ENCODE measurements at regions not wholly inside any gene's neighbourhood (a gene's known extent, or its start where the extent isn't known, plus 50 kb on each side); places are given as distances from the start of the nearest gene placed in this dataset.
"Not testable (repeated sequence)": the region's sequence is repeated elsewhere in the genome, so short reads cannot be mapped to it uniquely, and the experiment has no call there.

- ATAC-seq = no peak
Measured at GRCh38 chr1:238468068-238468467, 577.3 kb upstream of the ZP4 start.

GRCh38 chr1:238466459-238466858 is 575.7 kb upstream of the ZP4 start:
- DNase-seq (ENCODE audit: low spot score) = no peak
- no peak for ATAC-seq
- intact Hi-C loops (cut with DNase I) = no loop called here

More at GRCh38 chr1:238468068-238468467, 577.3 kb upstream of the ZP4 start:
- intact Hi-C loops (cut with DNase I) = no loop called here
- no peak for DNase-seq (ENCODE audit: low spot score)

DNA sequence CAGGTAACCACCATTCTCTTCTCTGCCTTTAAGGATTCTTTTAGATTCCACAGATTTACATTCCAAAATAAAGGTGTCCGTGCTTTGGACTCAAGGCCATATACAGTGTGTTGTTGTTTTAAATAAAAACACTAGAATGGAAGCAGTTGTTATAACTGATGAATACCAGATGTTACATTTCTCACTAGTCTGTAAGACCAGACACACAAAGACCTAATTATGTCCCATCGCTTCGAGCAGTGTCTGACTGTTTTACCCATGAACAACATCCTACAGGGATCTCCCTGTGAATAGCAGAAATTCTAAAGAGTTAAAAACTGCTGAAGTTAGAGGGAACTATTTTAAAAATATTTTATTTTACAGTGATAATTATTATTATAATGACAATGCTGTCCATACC is 574.7 kb upstream of the ZP4 start:
- ATAC-seq (no peak), DNase-seq (ENCODE audit: low spot score) (no peak)
- intact Hi-C loops (cut with DNase I) = no loop called here

GRCh38 chr1:238458899-238459298 is 568.2 kb upstream of the ZP4 start:
- ATAC-seq (no peak), DNase-seq (ENCODE audit: low spot score) (no peak)
- intact Hi-C loops (cut with DNase I) = no loop called here

- intact Hi-C loops (cut with DNase I) = no loop called here
- no peak for DNase-seq (ENCODE audit: low spot score)
Measured at GRCh38 chr1:238457610-238458009, 566.9 kb upstream of the ZP4 start.

DNA sequence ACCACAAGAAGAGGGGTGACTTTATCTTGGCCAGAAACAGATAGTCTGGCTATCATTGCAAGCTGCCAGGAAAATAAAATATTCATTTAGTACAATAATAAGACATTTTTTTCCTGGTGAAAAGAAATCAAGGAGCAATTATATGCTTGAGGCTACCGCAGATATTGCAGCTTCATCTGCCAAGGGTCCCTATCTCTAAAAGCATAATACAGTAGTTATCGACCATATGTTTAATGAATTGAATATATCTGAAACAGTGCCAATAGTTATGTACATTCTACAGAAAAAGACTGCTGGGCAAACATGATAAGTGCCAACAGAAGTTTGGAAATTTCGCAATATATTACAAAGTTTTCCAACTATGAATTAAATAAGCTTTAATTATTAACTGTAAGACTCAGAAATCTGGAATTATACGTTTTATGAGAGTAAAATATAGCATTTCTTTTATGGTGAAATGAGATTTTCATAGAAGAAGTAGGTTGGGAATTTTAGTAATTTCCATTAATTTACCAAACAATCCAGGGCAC is 561.1 kb upstream of the ZP4 start:
- intact Hi-C loops (cut with DNase I) = no loop called here
- DNase-seq (ENCODE audit: low spot score) = no peak
- no peak for ATAC-seq

More at GRCh38 chr1:238457610-238458009, 566.9 kb upstream of the ZP4 start:
- no peak for ATAC-seq

DNA sequence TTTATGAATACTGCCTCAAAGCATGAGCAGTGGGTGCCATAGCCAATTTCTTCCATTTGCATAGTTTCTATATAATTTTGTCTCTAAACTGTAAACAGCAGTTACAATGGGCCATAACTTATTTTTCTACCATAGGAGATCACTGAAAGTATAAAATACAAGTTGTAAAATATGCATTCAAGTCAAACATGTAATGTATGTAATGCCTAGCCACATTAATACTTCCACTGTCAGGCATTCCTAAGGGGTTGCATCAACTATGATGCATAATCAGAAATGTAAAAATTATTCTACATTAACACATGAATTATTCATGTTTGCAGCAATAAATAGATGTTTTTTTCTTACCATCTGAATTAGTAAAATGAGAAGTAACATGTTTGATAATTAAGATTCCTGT is 560.3 kb upstream of the ZP4 start:
- intact Hi-C loops (cut with DNase I) = no loop called here
- no peak for DNase-seq (ENCODE audit: low spot score)
- no peak for ATAC-seq

DNA sequence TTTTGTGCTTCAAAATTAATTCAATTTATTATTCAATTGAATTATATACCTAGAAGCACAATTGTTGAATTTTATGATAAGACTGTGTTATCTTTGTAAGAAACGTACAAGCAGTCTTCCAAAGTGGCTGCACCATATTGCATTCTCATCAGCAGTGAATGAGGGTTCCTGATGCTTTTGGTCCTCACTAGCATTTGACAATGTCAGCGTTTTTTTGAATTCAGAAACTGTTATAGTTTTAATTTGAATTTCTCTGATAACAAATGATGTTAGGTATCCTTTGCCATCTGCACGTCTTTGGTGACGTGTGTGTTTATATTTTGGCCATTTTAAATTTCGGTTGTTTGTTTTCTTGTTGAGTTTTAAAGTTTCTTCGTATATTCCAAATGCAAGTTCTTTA is 553.0 kb upstream of the ZP4 start:
- DNase-seq (ENCODE audit: low spot score) (no peak), ATAC-seq (no peak)
- intact Hi-C loops (cut with DNase I) = no loop called here

- intact Hi-C loops (cut with DNase I) = no loop called here
- ATAC-seq (no peak), DNase-seq (ENCODE audit: low spot score) (no peak)
Measured at GRCh38 chr1:238439511-238439910, 548.8 kb upstream of the ZP4 start.

- DNase-seq (ENCODE audit: low spot score) (no peak), ATAC-seq (no peak)
- intact Hi-C loops (cut with DNase I) = no loop called here
Measured at GRCh38 chr1:238438311-238439270, 547.9 kb upstream of the ZP4 start.

GRCh38 chr1:238429703-238430102 is 539.0 kb upstream of the ZP4 start:
- DNase-seq (ENCODE audit: low spot score); intact Hi-C loops (cut with DNase I); ATAC-seq: not testable (repeated sequence)

GRCh38 chr1:238419209-238419608 is 528.5 kb upstream of the ZP4 start:
- no peak for DNase-seq (ENCODE audit: low spot score)
- no peak for ATAC-seq
- intact Hi-C loops (cut with DNase I) = no loop called here

DNA sequence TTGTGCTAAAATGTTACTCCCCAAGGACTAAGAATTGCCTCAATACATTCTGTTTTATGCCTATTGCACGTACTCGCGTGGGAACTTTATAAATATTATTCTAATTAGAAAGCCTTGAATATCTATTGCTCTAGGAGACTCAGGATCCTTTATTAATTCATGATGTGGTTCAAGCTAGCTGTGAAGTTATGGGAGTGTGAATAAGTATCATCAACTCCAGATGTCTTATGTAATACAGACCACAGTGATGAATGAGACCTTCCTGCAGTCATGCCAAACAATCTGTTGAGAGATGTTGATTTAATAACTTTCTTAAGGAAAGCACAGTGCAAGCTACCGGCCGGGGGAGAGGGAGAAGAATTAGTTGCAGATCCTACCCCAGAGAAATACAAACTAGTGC is 519.2 kb upstream of the ZP4 start:
- peak; percentile 77 for ATAC-seq
- intact Hi-C loops (cut with DNase I) = no loop called here
- no peak for DNase-seq (ENCODE audit: low spot score)

DNA sequence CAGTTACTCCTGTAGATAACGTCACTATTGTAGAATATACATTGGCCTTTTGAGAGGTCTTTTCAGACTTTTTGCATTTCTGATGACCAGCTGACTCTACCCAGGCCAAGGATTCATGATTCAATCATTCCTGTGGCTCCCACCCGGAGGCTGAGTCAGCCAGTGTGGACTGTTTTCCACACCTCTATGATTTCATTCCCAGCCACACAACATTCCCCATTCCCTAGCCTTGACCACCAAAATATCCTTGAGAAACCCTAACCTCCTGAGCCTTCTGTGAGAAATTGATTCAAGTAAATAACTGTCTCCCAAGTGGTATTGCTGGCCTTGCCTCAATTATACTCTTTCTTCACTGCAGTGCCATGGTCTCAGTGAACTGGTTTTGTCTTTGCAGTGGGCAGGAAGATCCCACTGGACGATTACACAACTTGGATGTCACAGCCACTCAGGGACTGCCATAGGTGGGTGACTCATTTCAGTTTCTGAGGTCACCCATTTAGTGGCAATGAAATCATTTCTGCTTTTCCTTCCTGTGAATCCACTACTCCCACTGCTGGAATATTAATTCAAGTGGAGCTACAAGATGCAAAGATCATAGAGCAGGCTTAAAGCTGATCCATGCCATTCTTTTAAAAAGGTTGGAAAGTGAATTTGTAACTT is 518.6 kb upstream of the ZP4 start:
- DNase-seq (ENCODE audit: low spot score) = no peak
- intact Hi-C loops (cut with DNase I) = no loop called here
- peak; percentile 69 for ATAC-seq

DNA sequence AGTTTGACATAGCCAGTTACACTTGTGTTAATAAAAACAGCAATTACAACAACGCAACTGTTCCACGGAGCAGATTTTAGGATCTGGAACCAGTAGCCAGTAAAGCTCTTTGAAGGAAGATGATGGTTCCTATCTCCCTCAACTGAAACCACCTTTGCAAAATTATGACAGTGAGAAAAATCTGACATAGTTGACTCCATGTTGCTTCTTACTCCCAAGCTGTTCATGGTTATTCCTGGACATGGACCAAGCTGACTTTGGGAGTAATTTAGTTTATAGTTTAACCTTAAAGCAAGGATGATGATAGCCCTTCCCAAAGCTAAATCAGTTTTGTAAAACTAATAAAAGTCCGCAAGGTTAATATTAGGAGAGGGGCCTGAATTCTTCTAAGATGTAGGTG is 518.0 kb upstream of the ZP4 start:
- DNase-seq (ENCODE audit: low spot score) = no peak
- intact Hi-C loops (cut with DNase I) = no loop called here
- no peak for ATAC-seq

GRCh38 chr1:238406098-238406860 is 515.6 kb upstream of the ZP4 start:
- no peak for DNase-seq (ENCODE audit: low spot score)
- intact Hi-C loops (cut with DNase I) = no loop called here
- ATAC-seq = no peak

DNA sequence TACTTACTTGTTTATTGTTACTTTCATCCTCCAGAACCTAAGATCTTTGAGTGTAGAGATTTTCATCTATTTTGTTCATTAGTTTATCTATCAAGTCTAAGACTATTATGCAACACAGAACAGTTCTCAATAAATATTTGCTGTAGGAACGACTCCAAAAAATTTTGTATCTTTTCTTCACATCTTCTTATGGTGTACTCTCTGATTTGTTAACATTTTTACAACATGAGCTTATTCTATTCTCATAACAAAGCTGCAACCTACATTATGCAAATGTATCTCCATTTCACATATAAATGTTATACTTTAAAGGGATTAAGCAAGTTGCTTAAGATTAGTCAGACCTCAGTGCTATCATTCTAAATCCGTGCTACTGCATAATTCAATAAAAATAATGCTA is 514.2 kb upstream of the ZP4 start:
- intact Hi-C loops (cut with DNase I) = no loop called here
- ATAC-seq (no peak), DNase-seq (ENCODE audit: low spot score) (no peak)

GRCh38 chr1:238404481-238404880 is 513.8 kb upstream of the ZP4 start:
- intact Hi-C loops (cut with DNase I) = no loop called here
- DNase-seq (ENCODE audit: low spot score) (no peak), ATAC-seq (no peak)

- intact Hi-C loops (cut with DNase I) = no loop called here
- DNase-seq (ENCODE audit: low spot score) (no peak), ATAC-seq (peak; percentile 52)
Measured at GRCh38 chr1:238401144-238401543, 510.4 kb upstream of the ZP4 start.
